ENCODE measurements at regions not wholly inside any gene's neighbourhood (a gene's known extent, or its start where the extent isn't known, plus 50 kb on each side); places are given as distances from the start of the nearest gene placed in this dataset.

DNA sequence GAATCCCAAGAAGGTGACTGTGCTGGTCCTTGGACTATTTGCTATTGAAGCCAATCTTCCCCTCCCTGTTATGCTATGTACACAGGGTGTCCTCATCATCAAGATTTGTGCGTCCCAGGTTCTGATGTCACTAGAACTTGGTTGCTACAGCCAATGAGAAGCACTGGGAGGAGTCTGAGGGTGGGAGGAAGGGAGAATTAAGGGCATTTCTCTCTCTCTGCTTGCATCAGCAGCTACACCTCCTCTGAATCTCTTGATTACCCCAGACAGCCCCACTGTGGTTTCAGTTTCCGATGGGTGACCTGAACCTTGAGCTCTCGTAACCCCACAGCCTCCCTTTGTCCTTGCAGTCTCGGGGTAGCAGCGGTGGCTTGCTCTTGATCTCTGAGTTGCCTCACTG lies 212.4 kb upstream of the SESN3 start:
- intact Hi-C loops (cut with micrococcal nuclease; ENCODE audit: unreplicated experiment) (no loop called here), in situ Hi-C loops (cut with HindIII; ENCODE audit: low pct_unique_long_range_greater_than_20kb, low sequenced_read_pairs) (no loop called here)
- TF ChIP-seq CTCF (IDR thresholded peaks at IDR 0.05) (no peak), TCF7L2 (IDR thresholded peaks at IDR 0.05; ENCODE audit: low read depth, low read length) (no peak), SIN3A (IDR thresholded peaks at IDR 0.05; ENCODE audit: borderline replicate concordance, insufficient read depth, low read depth, low read length) (no peak), POLR2AphosphoS5 (IDR thresholded peaks at IDR 0.05; ENCODE audit: low read depth, low read length) (no peak)
- TF ChIP-seq, protein P1, sequence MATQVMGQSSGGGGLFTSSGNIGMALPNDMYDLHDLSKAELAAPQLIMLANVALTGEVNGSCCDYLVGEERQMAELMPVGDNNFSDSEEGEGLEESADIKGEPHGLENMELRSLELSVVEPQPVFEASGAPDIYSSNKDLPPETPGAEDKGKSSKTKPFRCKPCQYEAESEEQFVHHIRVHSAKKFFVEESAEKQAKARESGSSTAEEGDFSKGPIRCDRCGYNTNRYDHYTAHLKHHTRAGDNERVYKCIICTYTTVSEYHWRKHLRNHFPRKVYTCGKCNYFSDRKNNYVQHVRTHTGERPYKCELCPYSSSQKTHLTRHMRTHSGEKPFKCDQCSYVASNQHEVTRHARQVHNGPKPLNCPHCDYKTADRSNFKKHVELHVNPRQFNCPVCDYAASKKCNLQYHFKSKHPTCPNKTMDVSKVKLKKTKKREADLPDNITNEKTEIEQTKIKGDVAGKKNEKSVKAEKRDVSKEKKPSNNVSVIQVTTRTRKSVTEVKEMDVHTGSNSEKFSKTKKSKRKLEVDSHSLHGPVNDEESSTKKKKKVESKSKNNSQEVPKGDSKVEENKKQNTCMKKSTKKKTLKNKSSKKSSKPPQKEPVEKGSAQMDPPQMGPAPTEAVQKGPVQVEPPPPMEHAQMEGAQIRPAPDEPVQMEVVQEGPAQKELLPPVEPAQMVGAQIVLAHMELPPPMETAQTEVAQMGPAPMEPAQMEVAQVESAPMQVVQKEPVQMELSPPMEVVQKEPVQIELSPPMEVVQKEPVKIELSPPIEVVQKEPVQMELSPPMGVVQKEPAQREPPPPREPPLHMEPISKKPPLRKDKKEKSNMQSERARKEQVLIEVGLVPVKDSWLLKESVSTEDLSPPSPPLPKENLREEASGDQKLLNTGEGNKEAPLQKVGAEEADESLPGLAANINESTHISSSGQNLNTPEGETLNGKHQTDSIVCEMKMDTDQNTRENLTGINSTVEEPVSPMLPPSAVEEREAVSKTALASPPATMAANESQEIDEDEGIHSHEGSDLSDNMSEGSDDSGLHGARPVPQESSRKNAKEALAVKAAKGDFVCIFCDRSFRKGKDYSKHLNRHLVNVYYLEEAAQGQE (IDR thresholded peaks at IDR 0.05; ENCODE audit: insufficient read depth in 1 of 2, low read depth in 2 of 2, low read length in 1 of 2) = no peak
- ChIA-PET POLR2A (no interaction called here), CTCF (no interaction called here)
- ATAC-seq (no peak), DNase-seq (ENCODE audit: low read depth, low spot score) (no peak)
- no peak overlapping the region for H3K27ac ChIP-seq (ENCODE audit: low read length)
- H3K4me3 ChIP-seq (ENCODE audit: low read depth in 2 of 2, low read length in 2 of 2) = no peak overlapping the region
- H3K9me3 ChIP-seq (ENCODE audit: control insufficient read depth, insufficient read depth, low read depth, low read length) = no peaks in the 10 kb centered on the region
- no TSS peak for BruUV-seq (replicated peaks)
- H3K36me3 ChIP-seq (ENCODE audit: control insufficient read depth, insufficient read depth, low read length) = no peaks in the 10 kb centered on the region
- H3K4me1 ChIP-seq (ENCODE audit: control insufficient read depth, insufficient read depth, low read length) = no peaks in the 10 kb centered on the region
- H3K27me3 ChIP-seq (ENCODE audit: control insufficient read depth, insufficient read depth, low read length) = no peaks in the 10 kb centered on the region

DNA sequence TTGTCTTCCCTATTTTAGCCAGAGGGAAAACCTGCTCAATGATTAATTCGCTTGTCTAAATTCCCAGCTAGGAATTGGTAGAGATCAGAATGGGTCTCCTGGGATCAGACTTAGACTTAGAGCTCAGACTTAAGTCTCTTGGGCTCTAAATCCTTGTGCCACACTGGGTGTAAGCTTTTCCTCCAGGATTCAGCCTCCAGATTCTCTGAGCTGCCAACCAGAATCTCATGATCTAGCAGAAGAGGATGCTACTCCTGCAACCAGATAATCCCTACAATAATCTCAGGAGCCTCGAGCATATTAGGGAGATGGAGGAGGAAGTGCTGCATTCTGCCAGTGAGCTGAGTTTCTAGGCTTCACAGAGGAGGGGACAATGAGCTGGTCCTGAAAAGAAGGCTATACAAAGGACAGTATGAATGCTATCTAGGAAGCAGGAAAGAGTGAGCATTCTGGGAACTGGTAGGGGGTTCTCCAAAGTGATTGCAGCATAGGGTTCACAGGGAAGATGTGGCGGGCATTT lies 211.6 kb upstream of the SESN3 start:
- BruUV-seq (replicated peaks) = no TSS peak
- H3K9me3 ChIP-seq (ENCODE audit: control insufficient read depth, insufficient read depth, low read depth, low read length) = no peaks in the 10 kb centered on the region
- H3K4me1 ChIP-seq (ENCODE audit: control insufficient read depth, insufficient read depth, low read length) = no peaks in the 10 kb centered on the region
- H3K27me3 ChIP-seq (ENCODE audit: control insufficient read depth, insufficient read depth, low read length) = no peaks in the 10 kb centered on the region
- no peak for TF ChIP-seq POLR2AphosphoS5 (IDR thresholded peaks at IDR 0.05; ENCODE audit: low read depth, low read length)
- no peak for TF ChIP-seq TCF7L2 (IDR thresholded peaks at IDR 0.05; ENCODE audit: low read depth, low read length)
- TF ChIP-seq, protein P1 (IDR thresholded peaks at IDR 0.05; ENCODE audit: insufficient read depth in 1 of 2, low read depth in 2 of 2, low read length in 1 of 2) = no peak
- no peak for TF ChIP-seq SIN3A (IDR thresholded peaks at IDR 0.05; ENCODE audit: borderline replicate concordance, insufficient read depth, low read depth, low read length)
- ATAC-seq = no peak
- no peak overlapping the region for H3K4me3 ChIP-seq (ENCODE audit: low read depth in 2 of 2, low read length in 2 of 2)
- intact Hi-C loops (cut with micrococcal nuclease; ENCODE audit: unreplicated experiment) = no loop called here
- in situ Hi-C loops (cut with HindIII; ENCODE audit: low pct_unique_long_range_greater_than_20kb, low sequenced_read_pairs) = no loop called here
- CTCF ChIA-PET = no interaction called here
- H3K27ac ChIP-seq (ENCODE audit: low read length) = no peak overlapping the region
- POLR2A ChIA-PET = no interaction called here
- DNase-seq (ENCODE audit: low read depth, low spot score) = no peak
- no peaks in the 10 kb centered on the region for H3K36me3 ChIP-seq (ENCODE audit: control insufficient read depth, insufficient read depth, low read length)

Measured in Panc1 (cell line).